ENCODE measurements at regions not wholly inside any gene's neighbourhood (a gene's known extent, or its start where the extent isn't known, plus 50 kb on each side); places are given as distances from the start of the nearest gene placed in this dataset.

- no peak overlapping the region for H2BK20ac ChIP-seq (ENCODE audit: low read length)
- H3K27me3 ChIP-seq (replicated peaks in 1 of 4; ENCODE audit: control insufficient read depth in 3 of 4, extremely low read depth in 1 of 4, insufficient read depth in 3 of 4, low read length in 3 of 4) = no peaks in the 10 kb centered on the region; a peak in 1 of 7 replicates
- H3K27ac ChIP-seq (ENCODE audit: low read depth, low read length) = no peak overlapping the region
- H2BK15ac ChIP-seq (ENCODE audit: low read length) = no peak overlapping the region
- H2AFZ ChIP-seq (ENCODE audit: low read length) = no peak overlapping the region
- no peak overlapping the region for H4K5ac ChIP-seq (ENCODE audit: insufficient read length, low read depth, low read length)
- H3K4ac ChIP-seq (replicated peaks; ENCODE audit: insufficient read length, low read depth, low read length) = no peak overlapping the region
- H3K9me3 ChIP-seq (ENCODE audit: insufficient read depth in 2 of 2, low read depth in 1 of 2, low read length in 1 of 2) = no peaks in the 10 kb centered on the region
- no peak overlapping the region for H3K18ac ChIP-seq (ENCODE audit: extremely low read depth, low read length)
- no peak overlapping the region for H4K8ac ChIP-seq (ENCODE audit: extremely low read depth, insufficient read depth, low read length)
- DNase-seq (ENCODE audit: low read depth in 1 of 2, low spot score in 2 of 2) = no peak
- no peak overlapping the region for H4K91ac ChIP-seq (replicated peaks; ENCODE audit: insufficient read length, low read length)
- no peak overlapping the region for H2BK12ac ChIP-seq (ENCODE audit: low read depth, low read length)
- CTCF ChIA-PET (ENCODE audit: partially characterized antibody) = interaction anchor here (0.7 to 3.3 kb wide), 2 partner anchors 13 to 27 kb away, joined by 3 to 13 read pairs; no protein-coding TSS in a partner anchor
- no peak overlapping the region for H3K23ac ChIP-seq (ENCODE audit: insufficient read length)
- no peak overlapping the region for H3K4me2 ChIP-seq (ENCODE audit: insufficient read depth in 1 of 2, low read depth in 2 of 2, low read length in 2 of 2)
- H3K4me3 ChIP-seq (ENCODE audit: extremely low read depth in 1 of 4, insufficient read depth in 2 of 4, low read depth in 3 of 4, low read length in 4 of 4) = no peak overlapping the region
- H3K79me1 ChIP-seq (ENCODE audit: low read depth, low read length) = no peaks in the 10 kb centered on the region
- POLR2A ChIA-PET (ENCODE audit: partially characterized antibody) = interaction anchor here (0.7 kb wide), 1 partner anchor 153 kb away, joined by 3 read pairs; no protein-coding TSS in a partner anchor
- no peak overlapping the region for H2BK5ac ChIP-seq (ENCODE audit: low read depth, low read length)
- 91% methylated on average over 5 of the region's 5 CpGs; no CpG with 5 or more reads in 1 of the 2 experiments for WGBS, 2 experiments (ENCODE audit: extremely low coverage in 1 of 2, insufficient coverage in 1 of 2, insufficient read length in 1 of 2, insufficient replicate concordance in 2 of 2, low coverage in 1 of 2, low lambda C conversion rate in 2 of 2, missing lambda C conversion rate in 1 of 2)
- H2BK120ac ChIP-seq (replicated peaks; ENCODE audit: low read depth, low read length) = no peak overlapping the region
- 0 out of 7 replicates have a peak, but pooled peaks cover 0 to 2% (median 0%) of the 10 kb centered on the region in 4 experiments for H3K4me1 ChIP-seq (replicated peaks in 1 of 4; ENCODE audit: control insufficient read depth in 3 of 4, insufficient read depth in 4 of 4, low read length in 3 of 4)
- H2AK5ac ChIP-seq (ENCODE audit: low read depth, low read length) = no peak overlapping the region
- no peaks in the 10 kb centered on the region for H4K20me1 ChIP-seq (replicated peaks in 1 of 2; ENCODE audit: control insufficient read depth in 1 of 2, insufficient read depth in 2 of 2, low read length in 2 of 2)
- H3K56ac ChIP-seq (replicated peaks; ENCODE audit: insufficient read length, low read depth, low read length) = no peak overlapping the region
- H3K36me3 ChIP-seq (ENCODE audit: control insufficient read depth in 2 of 4, insufficient read depth in 4 of 4, low read length in 3 of 4) = no peaks in the 10 kb centered on the region
- no peak overlapping the region for H3K14ac ChIP-seq (ENCODE audit: insufficient read length)
- H3K79me2 ChIP-seq (ENCODE audit: control insufficient read depth in 1 of 2, insufficient read depth in 2 of 2, low read length in 2 of 2) = no peaks in the 10 kb centered on the region
- no peaks in the 10 kb centered on the region for H3K23me2 ChIP-seq (ENCODE audit: low read depth, low read length)
- H3K9ac ChIP-seq (replicated peaks in 1 of 4; ENCODE audit: extremely low read depth in 1 of 4, low read depth in 3 of 4, low read length in 3 of 4) = no peak overlapping the region
- FAIRE-seq = no peak
- no peak for TF ChIP-seq HDAC6 (IDR thresholded peaks at IDR 0.05; ENCODE audit: low read depth, low read length)
- no peak for TF ChIP-seq RFX5 (IDR thresholded peaks at IDR 0.05; ENCODE audit: borderline replicate concordance, low read depth, low read length)
- no peak for TF ChIP-seq TAF1 (IDR thresholded peaks at IDR 0.05; ENCODE audit: low read depth, low read length)
- TF ChIP-seq TEAD4 (IDR thresholded peaks at IDR 0.05; ENCODE audit: low read depth, low read length) = no peak
- TF ChIP-seq BCL11A (IDR thresholded peaks at IDR 0.05; ENCODE audit: low read depth in 2 of 2, low read length in 2 of 2) = no peak
- no peak for TF ChIP-seq SP1 (IDR thresholded peaks at IDR 0.05; ENCODE audit: low read depth, low read length)
- TF ChIP-seq, protein P1, sequence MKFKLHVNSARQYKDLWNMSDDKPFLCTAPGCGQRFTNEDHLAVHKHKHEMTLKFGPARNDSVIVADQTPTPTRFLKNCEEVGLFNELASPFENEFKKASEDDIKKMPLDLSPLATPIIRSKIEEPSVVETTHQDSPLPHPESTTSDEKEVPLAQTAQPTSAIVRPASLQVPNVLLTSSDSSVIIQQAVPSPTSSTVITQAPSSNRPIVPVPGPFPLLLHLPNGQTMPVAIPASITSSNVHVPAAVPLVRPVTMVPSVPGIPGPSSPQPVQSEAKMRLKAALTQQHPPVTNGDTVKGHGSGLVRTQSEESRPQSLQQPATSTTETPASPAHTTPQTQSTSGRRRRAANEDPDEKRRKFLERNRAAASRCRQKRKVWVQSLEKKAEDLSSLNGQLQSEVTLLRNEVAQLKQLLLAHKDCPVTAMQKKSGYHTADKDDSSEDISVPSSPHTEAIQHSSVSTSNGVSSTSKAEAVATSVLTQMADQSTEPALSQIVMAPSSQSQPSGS (IDR thresholded peaks at IDR 0.05; ENCODE audit: low read length) = no peak
- TF ChIP-seq, protein P2, sequence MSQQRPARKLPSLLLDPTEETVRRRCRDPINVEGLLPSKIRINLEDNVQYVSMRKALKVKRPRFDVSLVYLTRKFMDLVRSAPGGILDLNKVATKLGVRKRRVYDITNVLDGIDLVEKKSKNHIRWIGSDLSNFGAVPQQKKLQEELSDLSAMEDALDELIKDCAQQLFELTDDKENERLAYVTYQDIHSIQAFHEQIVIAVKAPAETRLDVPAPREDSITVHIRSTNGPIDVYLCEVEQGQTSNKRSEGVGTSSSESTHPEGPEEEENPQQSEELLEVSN (IDR thresholded peaks at IDR 0.05) = no peak
- no peak for TF ChIP-seq MAX (IDR thresholded peaks at IDR 0.05)
- TF ChIP-seq GTF2F1 (IDR thresholded peaks at IDR 0.05; ENCODE audit: borderline replicate concordance, low read depth, low read length) = no peak
- no peak for TF ChIP-seq POLR2AphosphoS5 (IDR thresholded peaks at IDR 0.05; ENCODE audit: low read depth, low read length)
- TF ChIP-seq EGR1 (IDR thresholded peaks at IDR 0.05; ENCODE audit: borderline replicate concordance, low read depth, low read length) = no peak
- TF ChIP-seq CTBP2 (IDR thresholded peaks at IDR 0.05; ENCODE audit: borderline replicate concordance, insufficient read depth, insufficient read length, low read length) = no peak
Observed at GRCh38 chr16:52705122-52705521, 158.2 kb upstream of the TOX3 start.
